Thoracic aorta (tissue), 2 donors: ENCODE measurements at regions not wholly inside any gene's neighbourhood (a gene's known extent, or its start where the extent isn't known, plus 50 kb on each side); places are given as distances from the start of the nearest gene placed in this dataset.
A peak's percentile ranks its signal among the peaks of the same experiment; 100 is the strongest.

Source experiments
- ATAC-seq: fragments of 150-250 bp; one replicate; pipeline ENCODE4 v1.8.0; 2017; ENCODE audit warnings: low read depth; ENCODE audit not compliant: insufficient number of reproducible peaks, low FRiP score
- DNase-seq: peaks from one replicate; pipeline ENCODE4 v3.0.0-alpha.2; 2020; ENCODE audit warnings: low spot score
- H3K27ac ChIP-seq, 2 donors: fragments of 200-600 bp; sonication (generic); 1 replicate in 1 of 2; 2 replicates in 1 of 2; pipeline ENCODE4 v1.5.1; 2016; ENCODE audit warnings: mild to moderate bottlenecking in 2 of 2, moderate library complexity in 2 of 2
- H3K27me3 ChIP-seq: fragments of 200-600 bp; sonication (generic); replicated peaks from 2 replicates; pipeline ENCODE4 v1.6.0; 2016; ENCODE audit warnings: mild to moderate bottlenecking; ENCODE audit not compliant: insufficient read depth
- H3K36me3 ChIP-seq: fragments of 200-600 bp; sonication (generic); one replicate; pipeline ENCODE4 v1.5.1; 2016
- H3K4me1 ChIP-seq, 2 donors: fragments of 200-600 bp; sonication (generic); 1 replicate in 1 of 2; 2 replicates in 1 of 2; pipeline versions ENCODE4 v1.5.1 to v1.6.0; 2016; ENCODE audit warnings: low read depth in 2 of 2, mild to moderate bottlenecking in 1 of 2; ENCODE audit not compliant: control insufficient read depth in 1 of 2
- H3K4me3 ChIP-seq: fragments of 200-600 bp; sonication (generic); 2 replicates; pipeline ENCODE4 v1.5.1; 2016; ENCODE audit warnings: mild to moderate bottlenecking
- H3K9me3 ChIP-seq: fragments of 200-600 bp; sonication (generic); 2 replicates; pipeline ENCODE4 v1.5.1; 2016
- CTCF ChIP-seq: fragments of 200-600 bp; sonication (generic); IDR thresholded peaks from one replicate; pipeline ENCODE4 v1.5.1; 2019; ENCODE audit warnings: antibody characterized with exemption

- DNase-seq (no peak), ATAC-seq (no peak)
- TF ChIP-seq CTCF = no peak
- Histone ChIP-seq H3K36me3 (no peaks in the 10 kb centered on the region), H3K9me3 (no peaks in the 10 kb centered on the region), H3K27ac (no peak overlapping the region), H3K27me3 (no peaks in the 10 kb centered on the region), H3K4me3 (no peak overlapping the region), H3K4me1 (peaks cover 0 to 7% of the 10 kb centered on the region in 2 donors)
Measured at GRCh38 chr5:89417515-89417914, 534.5 kb upstream of the MEF2C start.

GRCh38 chr5:89411891-89412290 lies 528.9 kb upstream of the MEF2C start:
- Histone ChIP-seq H3K36me3 (no peaks in the 10 kb centered on the region), H3K9me3 (no peaks in the 10 kb centered on the region), H3K4me3 (no peak overlapping the region), H3K4me1 (peaks cover 6 to 12% of the 10 kb centered on the region in 2 donors), H3K27ac (no peak overlapping the region), H3K27me3 (no peaks in the 10 kb centered on the region)
- ATAC-seq (no peak), DNase-seq (no peak)
- TF ChIP-seq CTCF = no peak

- ATAC-seq = no peak
- Histone ChIP-seq H3K36me3 (no peaks in the 10 kb centered on the region), H3K9me3 (no peaks in the 10 kb centered on the region), H3K4me1 (peaks cover 7 to 16% of the 10 kb centered on the region in 2 donors), H3K27me3 (no peaks in the 10 kb centered on the region), H3K27ac (peak overlapping the region in 1 of 2 donors; percentile 27), H3K4me3 (no peak overlapping the region)
- no peak for DNase-seq
- TF ChIP-seq CTCF = no peak
Measured at GRCh38 chr5:89407054-89407453, 524.1 kb upstream of the MEF2C start.

- Histone ChIP-seq H3K36me3 (no peaks in the 10 kb centered on the region), H3K4me3 (no peak overlapping the region), H3K27me3 (no peaks in the 10 kb centered on the region), H3K27ac (no peak overlapping the region), H3K9me3 (no peaks in the 10 kb centered on the region), H3K4me1 (peaks cover 7 to 13% of the 10 kb centered on the region in 2 donors)
- ATAC-seq = no peak
- no peak for TF ChIP-seq CTCF
- no peak for DNase-seq
Measured at GRCh38 chr5:89401659-89402058, 518.7 kb upstream of the MEF2C start.

GRCh38 chr5:89401012-89401411 lies 518.0 kb upstream of the MEF2C start:
- ATAC-seq (no peak), DNase-seq (no peak)
- H3K27me3 ChIP-seq = no peaks in the 10 kb centered on the region
- H3K9me3 ChIP-seq = no peaks in the 10 kb centered on the region
- no peak overlapping the region for H3K27ac ChIP-seq
- peaks cover 11 to 15% of the 10 kb centered on the region in 2 donors for H3K4me1 ChIP-seq
- no peak for TF ChIP-seq CTCF
- H3K36me3 ChIP-seq = no peaks in the 10 kb centered on the region
- no peak overlapping the region for H3K4me3 ChIP-seq
